ENCODE measurements at regions not wholly inside any gene's neighbourhood (a gene's known extent, or its start where the extent isn't known, plus 50 kb on each side); places are given as distances from the start of the nearest gene placed in this dataset.

GRCh38 chr11:15806217-15806616 is 550.1 kb downstream of the SOX6 start:
- Histone ChIP-seq H3K9me3 (no peaks in the 10 kb centered on the region), H3K4me3 (no peak overlapping the region), H3K27me3 (replicated peaks; ENCODE audit: insufficient read depth) (no peaks in the 10 kb centered on the region), H3K4me1 (replicated peaks) (no peaks in the 10 kb centered on the region), H3K36me3 (no peaks in the 10 kb centered on the region), H3K27ac (no peak overlapping the region)
- WGBS: 91% methylated on average over 4 of the region's 4 CpGs
- intact Hi-C loops (cut with DNase I): no loop called here
- no peak for DNase-seq (ENCODE audit: low spot score)
- TF ChIP-seq CTCF (IDR thresholded peaks at IDR 0.05): no peak
- TF ChIP-seq POLR2A (IDR thresholded peaks at IDR 0.05): no peak
- TF ChIP-seq POLR2AphosphoS5 (IDR thresholded peaks at IDR 0.05): no peak

- Histone ChIP-seq H3K9me3 (no peaks in the 10 kb centered on the region), H3K36me3 (no peaks in the 10 kb centered on the region), H3K27me3 (replicated peaks; ENCODE audit: insufficient read depth) (no peaks in the 10 kb centered on the region), H3K27ac (no peak overlapping the region), H3K4me3 (no peak overlapping the region), H3K4me1 (replicated peaks) (no peaks in the 10 kb centered on the region)
- intact Hi-C loops (cut with DNase I): no loop called here
- 73% methylated on average over 2 of the region's 2 CpGs for WGBS
- TF ChIP-seq CTCF (IDR thresholded peaks at IDR 0.05) (no peak), POLR2A (IDR thresholded peaks at IDR 0.05) (no peak), POLR2AphosphoS5 (IDR thresholded peaks at IDR 0.05) (no peak)
- no peak for DNase-seq (ENCODE audit: low spot score)
Observed at GRCh38 chr11:15807827-15808226, 548.5 kb downstream of the SOX6 start.

- DNase-seq (ENCODE audit: low spot score): no peak
- Histone ChIP-seq H3K27me3 (replicated peaks; ENCODE audit: insufficient read depth) (no peaks in the 10 kb centered on the region), H3K4me1 (replicated peaks) (no peaks in the 10 kb centered on the region), H3K27ac (no peak overlapping the region), H3K36me3 (no peaks in the 10 kb centered on the region), H3K4me3 (no peak overlapping the region), H3K9me3 (no peaks in the 10 kb centered on the region)
- intact Hi-C loops (cut with DNase I): no loop called here
- WGBS: 90% methylated on average over 3 of the region's 3 CpGs
- no peak for TF ChIP-seq POLR2AphosphoS5 (IDR thresholded peaks at IDR 0.05)
- no peak for TF ChIP-seq CTCF (IDR thresholded peaks at IDR 0.05)
- no peak for TF ChIP-seq POLR2A (IDR thresholded peaks at IDR 0.05)
Observed at GRCh38 chr11:15810082-15810481, 546.3 kb downstream of the SOX6 start.

GRCh38 chr11:15810525-15810924 is 545.8 kb downstream of the SOX6 start:
- WGBS: 61% methylated on average over 2 of the region's 2 CpGs
- intact Hi-C loops (cut with DNase I): no loop called here
- no peak for DNase-seq (ENCODE audit: low spot score)
- no peaks in the 10 kb centered on the region for H3K4me1 ChIP-seq (replicated peaks)
- H3K27me3 ChIP-seq (replicated peaks; ENCODE audit: insufficient read depth): no peaks in the 10 kb centered on the region
- TF ChIP-seq POLR2AphosphoS5 (IDR thresholded peaks at IDR 0.05) (no peak), CTCF (IDR thresholded peaks at IDR 0.05) (no peak), POLR2A (IDR thresholded peaks at IDR 0.05) (no peak)
- no peak overlapping the region for H3K27ac ChIP-seq
- no peak overlapping the region for H3K4me3 ChIP-seq
- no peaks in the 10 kb centered on the region for H3K9me3 ChIP-seq
- H3K36me3 ChIP-seq: no peaks in the 10 kb centered on the region

GRCh38 chr11:15815246-15816195 is 540.8 kb downstream of the SOX6 start:
- Histone ChIP-seq H3K36me3 (no peaks in the 10 kb centered on the region), H3K9me3 (no peaks in the 10 kb centered on the region), H3K27me3 (replicated peaks; ENCODE audit: insufficient read depth) (no peaks in the 10 kb centered on the region), H3K4me3 (no peak overlapping the region), H3K4me1 (replicated peaks) (no peaks in the 10 kb centered on the region), H3K27ac (no peak overlapping the region)
- WGBS: 83% methylated on average over 4 of the region's 4 CpGs
- no peak for DNase-seq (ENCODE audit: low spot score)
- intact Hi-C loops (cut with DNase I): no loop called here
- TF ChIP-seq POLR2AphosphoS5 (IDR thresholded peaks at IDR 0.05): no peak
- TF ChIP-seq CTCF (IDR thresholded peaks at IDR 0.05): no peak
- TF ChIP-seq POLR2A (IDR thresholded peaks at IDR 0.05): no peak
